ENCODE measurements at regions not wholly inside any gene's neighbourhood (a gene's known extent, or its start where the extent isn't known, plus 50 kb on each side); places are given as distances from the start of the nearest gene placed in this dataset.

GRCh38 chr12:115811045-115811444 lies 466.4 kb downstream of the MED13L start:
- H3K27ac Mint-ChIP-seq (ENCODE audit: unreplicated experiment): no peak overlapping the region
- H3K36me3 Mint-ChIP-seq (ENCODE audit: unreplicated experiment): no peaks in the 10 kb centered on the region
- H3K9me3 Mint-ChIP-seq (ENCODE audit: unreplicated experiment): peaks cover 30% of the 10 kb centered on the region
- no peaks in the 10 kb centered on the region for H3K4me1 Mint-ChIP-seq (ENCODE audit: unreplicated experiment)
- TF ChIP-seq CTCF (IDR thresholded peaks at IDR 0.05): no peak
- H3K4me3 Mint-ChIP-seq (ENCODE audit: unreplicated experiment): no peak overlapping the region
- no peaks in the 10 kb centered on the region for H3K27me3 Mint-ChIP-seq (ENCODE audit: unreplicated experiment)
- DNase-seq (ENCODE audit: extremely low spot score, unreplicated experiment): no peak

GRCh38 chr12:115810122-115810901 lies 467.2 kb downstream of the MED13L start:
- no peak overlapping the region for H3K27ac Mint-ChIP-seq (ENCODE audit: unreplicated experiment)
- no peaks in the 10 kb centered on the region for H3K27me3 Mint-ChIP-seq (ENCODE audit: unreplicated experiment)
- H3K36me3 Mint-ChIP-seq (ENCODE audit: unreplicated experiment): no peaks in the 10 kb centered on the region
- no peak for DNase-seq (ENCODE audit: extremely low spot score, unreplicated experiment)
- no peaks in the 10 kb centered on the region for H3K4me1 Mint-ChIP-seq (ENCODE audit: unreplicated experiment)
- peaks cover 30% of the 10 kb centered on the region for H3K9me3 Mint-ChIP-seq (ENCODE audit: unreplicated experiment)
- no peak overlapping the region for H3K4me3 Mint-ChIP-seq (ENCODE audit: unreplicated experiment)
- TF ChIP-seq CTCF (IDR thresholded peaks at IDR 0.05): no peak

GRCh38 chr12:115806000-115806399 lies 471.5 kb downstream of the MED13L start:
- DNase-seq (ENCODE audit: extremely low spot score, unreplicated experiment): no peak
- no peak overlapping the region for H3K27ac Mint-ChIP-seq (ENCODE audit: unreplicated experiment)
- H3K36me3 Mint-ChIP-seq (ENCODE audit: unreplicated experiment): no peaks in the 10 kb centered on the region
- H3K4me3 Mint-ChIP-seq (ENCODE audit: unreplicated experiment): no peak overlapping the region
- no peak for TF ChIP-seq CTCF (IDR thresholded peaks at IDR 0.05)
- no peaks in the 10 kb centered on the region for H3K27me3 Mint-ChIP-seq (ENCODE audit: unreplicated experiment)
- H3K4me1 Mint-ChIP-seq (ENCODE audit: unreplicated experiment): no peaks in the 10 kb centered on the region
- H3K9me3 Mint-ChIP-seq (ENCODE audit: unreplicated experiment): peaks cover 17% of the 10 kb centered on the region

- DNase-seq (ENCODE audit: extremely low spot score, unreplicated experiment): no peak
- H3K4me1 Mint-ChIP-seq (ENCODE audit: unreplicated experiment): no peaks in the 10 kb centered on the region
- no peaks in the 10 kb centered on the region for H3K36me3 Mint-ChIP-seq (ENCODE audit: unreplicated experiment)
- no peak overlapping the region for H3K27ac Mint-ChIP-seq (ENCODE audit: unreplicated experiment)
- TF ChIP-seq CTCF (IDR thresholded peaks at IDR 0.05): no peak
- H3K4me3 Mint-ChIP-seq (ENCODE audit: unreplicated experiment): no peak overlapping the region
- no peaks in the 10 kb centered on the region for H3K27me3 Mint-ChIP-seq (ENCODE audit: unreplicated experiment)
- peaks cover 13% of the 10 kb centered on the region for H3K9me3 Mint-ChIP-seq (ENCODE audit: unreplicated experiment)
Observed at GRCh38 chr12:115802767-115803166, 474.7 kb downstream of the MED13L start.

GRCh38 chr12:115801871-115802270 lies 475.6 kb downstream of the MED13L start:
- Mint-ChIP-seq H3K36me3 (ENCODE audit: unreplicated experiment) (no peaks in the 10 kb centered on the region), H3K4me3 (ENCODE audit: unreplicated experiment) (no peak overlapping the region), H3K27me3 (ENCODE audit: unreplicated experiment) (no peaks in the 10 kb centered on the region), H3K9me3 (ENCODE audit: unreplicated experiment) (peaks cover 13% of the 10 kb centered on the region), H3K27ac (ENCODE audit: unreplicated experiment) (no peak overlapping the region), H3K4me1 (ENCODE audit: unreplicated experiment) (no peaks in the 10 kb centered on the region)
- TF ChIP-seq CTCF (IDR thresholded peaks at IDR 0.05): no peak
- no peak for DNase-seq (ENCODE audit: extremely low spot score, unreplicated experiment)
